Osteoblast (primary cell): ENCODE measurements at regions not wholly inside any gene's neighbourhood (a gene's known extent, or its start where the extent isn't known, plus 50 kb on each side); places are given as distances from the start of the nearest gene placed in this dataset.

Experiments
- DNase-seq: peaks from one replicate; pipeline ENCODE4 v3.0.0; 2011; ENCODE audit warnings: low spot score, mixed read lengths; ENCODE audit not compliant: insufficient read length; ENCODE audit errors: missing footprints
- H2AFZ ChIP-seq: 2 replicates; pipeline ENCODE4 v1.6.0; 2011; ENCODE audit warnings: mild to moderate bottlenecking, low read length
- H3K27ac ChIP-seq: 2 replicates; pipeline ENCODE4 v1.5.1; 2011; ENCODE audit warnings: mild to moderate bottlenecking, low read depth, low read length, moderate library complexity
- H3K27me3 ChIP-seq: 2 replicates; pipeline ENCODE4 v1.6.0; 2012; ENCODE audit warnings: mild to moderate bottlenecking, control low read depth, inconsistent platforms, low read length, moderate library complexity; ENCODE audit not compliant: insufficient read depth
- H3K36me3 ChIP-seq: 2 replicates; pipeline ENCODE4 v1.5.1; 2011; ENCODE audit warnings: mild to moderate bottlenecking, low read length, control low read depth, moderate library complexity; ENCODE audit not compliant: insufficient read depth
- H3K4me1 ChIP-seq: 2 replicates; pipeline ENCODE4 v1.5.1; 2011; ENCODE audit warnings: mild to moderate bottlenecking, low read length, control low read depth, moderate library complexity; ENCODE audit not compliant: insufficient read depth
- H3K4me2 ChIP-seq: 2 replicates; pipeline ENCODE4 v1.6.0; 2011; ENCODE audit warnings: mild to moderate bottlenecking, low read length; ENCODE audit not compliant: insufficient read depth
- H3K4me3 ChIP-seq: fragments of 200-600 bp; sonication (generic); 3 replicates; pipeline ENCODE4 v1.5.1; 2012; ENCODE audit warnings: mild to moderate bottlenecking, low read length, inconsistent platforms; ENCODE audit not compliant: insufficient read depth
- H3K79me2 ChIP-seq: 2 replicates; pipeline ENCODE4 v1.6.0; 2012; ENCODE audit warnings: mild to moderate bottlenecking, low read length, control low read depth, inconsistent platforms; ENCODE audit not compliant: insufficient read depth
- H3K9me3 ChIP-seq: 2 replicates; pipeline ENCODE4 v1.5.1; 2011; ENCODE audit warnings: low read depth, low read length, control low read depth
- H4K20me1 ChIP-seq: 2 replicates; pipeline ENCODE4 v1.6.0; 2012; ENCODE audit warnings: mild to moderate bottlenecking, low read length, control low read depth; ENCODE audit not compliant: insufficient read depth
- CTCF ChIP-seq: IDR thresholded peaks from 2 replicates; pipeline ENCODE4 v1.5.1; 2011; ENCODE audit warnings: mild to moderate bottlenecking, low read depth, low read length, moderate library complexity; ENCODE audit errors: extremely low read depth

- Histone ChIP-seq H4K20me1 (no peaks in the 10 kb centered on the region), H3K36me3 (no peaks in the 10 kb centered on the region), H3K4me2 (no peak overlapping the region), H3K27me3 (no peaks in the 10 kb centered on the region), H3K27ac (no peak overlapping the region), H2AFZ (no peak overlapping the region), H3K9me3 (no peaks in the 10 kb centered on the region), H3K79me2 (no peaks in the 10 kb centered on the region), H3K4me3 (no peak overlapping the region), H3K4me1 (no peaks in the 10 kb centered on the region)
- DNase-seq = no peak
- no peak for TF ChIP-seq CTCF
These were observed 526.6 kb upstream of the PKDCC start for GRCh38 chr2:41521211-41521610.

GRCh38 chr2:41527525-41528323, 520.1 kb upstream of the PKDCC start:
- H2AFZ ChIP-seq = no peak overlapping the region
- no peaks in the 10 kb centered on the region for H3K9me3 ChIP-seq
- no peak for TF ChIP-seq CTCF
- no peaks in the 10 kb centered on the region for H3K4me1 ChIP-seq
- no peaks in the 10 kb centered on the region for H3K79me2 ChIP-seq
- no peaks in the 10 kb centered on the region for H3K36me3 ChIP-seq
- DNase-seq = no peak
- H4K20me1 ChIP-seq = no peaks in the 10 kb centered on the region
- no peak overlapping the region for H3K4me2 ChIP-seq
- H3K27ac ChIP-seq = no peak overlapping the region
- H3K27me3 ChIP-seq = no peaks in the 10 kb centered on the region
- no peak overlapping the region for H3K4me3 ChIP-seq

GRCh38 chr2:41535575-41535974, 512.2 kb upstream of the PKDCC start:
- Histone ChIP-seq H3K4me3 (no peak overlapping the region), H3K27ac (no peak overlapping the region), H3K4me1 (no peaks in the 10 kb centered on the region), H3K9me3 (no peaks in the 10 kb centered on the region), H3K27me3 (no peaks in the 10 kb centered on the region), H4K20me1 (no peaks in the 10 kb centered on the region), H2AFZ (no peak overlapping the region), H3K36me3 (no peaks in the 10 kb centered on the region), H3K79me2 (no peaks in the 10 kb centered on the region), H3K4me2 (no peak overlapping the region)
- TF ChIP-seq CTCF = no peak
- DNase-seq = no peak

- H3K9me3 ChIP-seq = no peaks in the 10 kb centered on the region
- H2AFZ ChIP-seq = no peak overlapping the region
- no peak for DNase-seq
- no peaks in the 10 kb centered on the region for H4K20me1 ChIP-seq
- H3K36me3 ChIP-seq = no peaks in the 10 kb centered on the region
- no peak overlapping the region for H3K4me2 ChIP-seq
- no peaks in the 10 kb centered on the region for H3K4me1 ChIP-seq
- H3K4me3 ChIP-seq = no peak overlapping the region
- H3K27me3 ChIP-seq = no peaks in the 10 kb centered on the region
- H3K79me2 ChIP-seq = no peaks in the 10 kb centered on the region
- no peak for TF ChIP-seq CTCF
- H3K27ac ChIP-seq = no peak overlapping the region
These were observed 507.4 kb upstream of the PKDCC start for GRCh38 chr2:41540272-41540998.
